NCI-H187 treated with DMSO at 0.1 percent for 48 hours (cell line): ENCODE measurements at regions not wholly inside any gene's neighbourhood (a gene's known extent, or its start where the extent isn't known, plus 50 kb on each side); places are given as distances from the start of the nearest gene placed in this dataset.
"Not testable (repeated sequence)": the region's sequence is repeated elsewhere in the genome, so short reads cannot be mapped to it uniquely, and the experiment has no call there.

Experiments used
- DNase-seq: peaks from one replicate; lab custom pipeline; 2025; lab: John Stamatoyannopoulos, UW

- no peak for DNase-seq
These were observed 89.6 kb upstream of the TBC1D5 start for GRCh38 chr3:17832016-17832415.

DNA sequence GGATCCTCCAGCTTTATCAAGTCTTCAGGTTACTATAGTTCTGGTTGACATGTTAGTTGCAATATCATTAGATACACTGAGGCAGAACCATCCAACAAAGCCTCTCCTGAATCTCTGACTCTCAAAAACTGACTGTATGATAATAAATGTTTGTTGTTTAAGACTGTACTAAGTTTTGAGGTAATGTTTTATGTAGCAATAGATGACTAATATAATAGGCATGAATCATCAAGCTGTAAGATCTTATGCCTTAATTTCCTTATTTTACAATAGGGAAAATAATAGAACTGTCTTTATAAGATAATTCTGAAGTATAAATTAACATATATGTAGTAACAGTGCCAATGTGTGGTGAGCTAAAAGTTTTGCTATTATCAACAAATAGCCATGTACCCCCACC lies 88.9 kb upstream of the TBC1D5 start:
- DNase-seq: no peak

- no peak for DNase-seq
These were observed 88.4 kb upstream of the TBC1D5 start for GRCh38 chr3:17830788-17831187.

- DNase-seq: no peak
These were observed 86.0 kb upstream of the TBC1D5 start for GRCh38 chr3:17828388-17828787.

DNA sequence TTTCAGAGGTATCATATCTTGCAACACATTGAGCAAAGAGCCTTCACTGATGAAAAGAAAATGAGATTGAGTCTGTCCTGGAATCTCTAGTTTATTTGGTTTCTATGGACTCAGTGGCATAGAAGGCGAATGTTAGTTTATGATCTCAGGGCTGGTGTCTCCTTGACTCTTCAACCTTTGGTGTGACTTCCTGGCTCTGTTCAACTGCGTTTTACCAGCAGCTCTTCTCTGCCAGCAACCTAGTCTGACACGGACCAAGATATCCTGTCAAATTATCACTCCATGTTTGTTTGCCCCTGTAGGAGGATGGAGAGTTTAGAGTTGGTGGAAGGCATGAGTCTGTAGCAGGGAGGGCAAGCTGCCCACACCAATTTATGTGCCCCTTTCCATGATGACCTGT lies 82.9 kb upstream of the TBC1D5 start:
- no peak for DNase-seq

DNA sequence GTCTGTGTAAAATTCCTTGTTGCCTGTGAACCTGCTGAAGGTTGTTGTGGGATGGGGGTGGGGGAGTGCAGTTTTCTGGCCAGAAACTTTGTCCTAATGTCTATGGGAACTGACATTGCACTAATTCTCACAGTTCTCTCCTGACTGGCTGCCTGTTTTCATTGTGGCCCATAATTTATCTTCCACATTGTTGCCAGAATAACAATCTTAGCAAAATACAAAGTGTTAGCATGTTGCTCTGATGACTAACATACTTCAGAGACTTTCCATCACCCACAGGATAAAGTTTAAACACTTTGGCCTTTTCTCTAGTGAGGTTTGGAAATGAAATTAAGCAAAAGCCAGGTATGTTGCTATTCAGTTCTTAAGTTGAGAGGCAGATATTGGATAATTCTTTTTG lies 81.4 kb upstream of the TBC1D5 start:
- no peak for DNase-seq

- DNase-seq: no peak
These were observed 80.6 kb upstream of the TBC1D5 start for GRCh38 chr3:17823036-17823435.

- DNase-seq: no peak
These were observed 78.3 kb upstream of the TBC1D5 start for GRCh38 chr3:17820704-17821103.

DNA sequence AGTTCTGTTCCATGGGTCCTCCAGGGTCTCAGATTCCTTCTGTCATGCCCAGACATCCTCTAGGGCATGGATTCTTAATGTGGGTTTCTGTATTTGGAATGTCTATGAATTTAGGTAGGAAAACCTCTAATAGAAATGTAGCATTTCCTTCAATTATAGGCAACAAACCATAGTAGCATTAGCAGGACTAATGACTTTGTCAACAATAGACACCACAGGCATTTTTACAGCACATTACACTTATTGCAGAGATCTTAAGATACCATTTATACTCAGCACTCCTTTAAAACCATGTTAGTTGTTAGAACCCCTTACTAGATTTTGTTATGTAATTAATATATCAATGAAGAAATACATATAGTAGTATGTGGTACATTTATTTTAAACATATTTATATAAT lies 77.8 kb upstream of the TBC1D5 start:
- DNase-seq: no peak

DNA sequence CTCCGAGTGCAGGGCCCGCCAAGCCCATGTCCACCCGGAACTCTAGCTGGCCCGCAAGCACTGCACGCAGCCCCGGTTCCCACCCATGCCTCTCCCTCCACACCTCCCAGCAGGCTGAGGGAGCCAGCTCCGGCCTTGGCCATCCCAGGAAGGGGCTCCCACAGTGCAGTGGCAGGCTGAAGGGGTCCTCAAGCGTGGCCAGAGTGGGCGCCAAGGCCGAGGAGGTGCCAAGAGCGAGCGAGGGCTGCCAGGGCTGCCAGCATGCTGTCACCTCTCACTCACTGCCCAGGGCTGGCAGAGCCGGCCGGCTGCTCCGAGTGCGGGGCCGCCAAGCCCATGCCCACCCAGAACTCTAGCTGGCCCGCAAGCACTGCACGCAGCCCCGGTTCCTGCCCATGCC lies 75.5 kb upstream of the TBC1D5 start:
- not testable (repeated sequence) for DNase-seq

DNA sequence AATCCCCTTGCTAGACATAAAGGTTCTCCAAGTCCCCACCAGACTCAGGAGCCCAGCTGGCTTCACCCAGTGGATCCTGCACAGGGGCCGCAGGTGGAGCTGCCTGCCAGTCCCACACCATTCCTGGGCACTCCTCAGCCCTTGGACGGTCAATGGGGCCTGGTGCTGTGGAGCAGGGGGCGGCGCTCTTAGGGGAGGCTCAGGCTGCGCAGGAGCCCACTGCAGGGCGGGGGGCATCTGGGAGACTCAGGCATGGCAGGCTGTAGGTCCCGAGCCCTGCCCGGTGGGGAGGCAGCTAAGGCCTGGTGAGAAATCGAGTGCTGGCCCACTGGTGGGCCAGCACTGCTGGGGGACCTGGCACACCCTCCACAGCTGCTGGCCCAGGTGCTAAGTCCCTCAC lies 75.1 kb upstream of the TBC1D5 start:
- DNase-seq: no peak

DNA sequence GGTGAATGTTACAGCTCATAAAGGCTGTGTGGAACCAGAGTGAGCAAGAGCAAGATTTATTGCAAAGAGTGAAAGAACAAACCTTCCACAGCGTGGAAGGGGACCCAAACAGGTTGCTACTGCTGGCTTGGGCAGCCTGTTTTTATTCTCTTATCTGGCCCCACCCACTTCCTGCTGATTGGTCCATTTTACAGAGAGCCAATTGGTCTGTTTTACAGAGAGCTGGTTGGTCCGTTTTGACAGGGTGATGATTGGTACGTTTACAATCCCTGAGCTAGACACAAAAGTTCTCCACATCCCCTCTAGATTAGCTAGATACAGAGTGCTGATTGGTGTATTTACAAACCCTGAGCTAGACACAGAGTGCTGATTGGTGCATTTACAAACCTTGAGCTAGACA lies 74.4 kb upstream of the TBC1D5 start:
- DNase-seq: not testable (repeated sequence)

DNA sequence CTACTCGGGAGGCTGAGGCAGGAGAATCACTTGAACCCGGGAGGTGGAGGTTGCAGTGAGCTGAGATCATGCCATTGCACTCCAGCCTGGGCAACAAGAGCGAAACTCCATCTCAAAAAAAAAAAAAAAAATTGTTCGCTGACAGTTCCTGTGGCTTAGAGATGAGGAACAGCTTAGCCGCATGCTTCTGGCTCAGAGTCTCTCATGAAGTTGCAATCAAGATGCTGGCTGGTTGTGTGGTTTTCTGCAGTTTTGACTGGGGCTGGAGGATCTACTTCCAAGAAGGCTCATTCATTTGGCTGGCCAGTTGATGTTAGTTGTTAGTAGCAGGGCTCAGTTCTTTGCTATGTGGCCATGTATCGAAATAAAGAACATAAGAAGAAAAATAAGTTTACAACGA lies 69.9 kb upstream of the TBC1D5 start:
- not testable (repeated sequence) for DNase-seq

GRCh38 chr3:17811646-17812045 lies 69.2 kb upstream of the TBC1D5 start:
- no peak for DNase-seq

GRCh38 chr3:17810759-17811158 lies 68.3 kb upstream of the TBC1D5 start:
- no peak for DNase-seq

DNA sequence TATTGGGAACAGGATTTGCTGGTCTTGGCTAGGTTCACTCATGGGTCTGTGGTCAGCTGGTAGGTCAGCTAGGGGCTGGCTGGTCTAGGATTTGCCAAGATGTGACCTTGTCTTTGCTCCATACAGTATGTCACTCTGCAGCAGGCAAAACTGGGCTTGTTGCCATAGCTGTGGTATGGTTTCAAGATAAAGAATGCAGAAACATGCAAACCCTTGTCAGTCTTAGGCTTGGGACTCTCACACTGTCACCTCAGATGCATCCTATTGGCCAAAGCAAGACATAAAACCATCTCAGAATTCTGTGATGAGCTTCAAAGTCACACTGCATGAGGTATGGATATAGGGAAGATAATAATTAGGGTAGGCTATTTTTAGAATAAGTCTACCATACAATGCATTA lies 66.6 kb upstream of the TBC1D5 start:
- no peak for DNase-seq

DNA sequence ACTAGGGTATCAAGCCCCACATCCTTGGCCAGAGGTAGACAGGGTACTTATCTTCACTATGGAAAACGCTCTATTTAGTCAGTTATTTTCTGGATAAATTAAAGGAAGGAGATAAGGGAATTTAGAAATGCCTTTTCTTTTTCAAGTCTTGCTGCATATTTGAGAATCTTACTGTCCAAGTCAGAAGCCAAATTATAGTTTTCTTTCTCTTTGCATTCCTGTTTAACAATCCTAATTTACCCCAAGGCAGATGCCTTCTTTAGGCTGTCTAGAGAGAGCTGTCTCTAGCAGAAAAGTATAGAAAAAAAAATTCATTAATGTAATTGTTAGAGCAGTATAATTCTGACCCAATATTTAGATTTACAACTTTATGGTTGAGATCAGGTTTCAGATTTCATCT lies 64.4 kb upstream of the TBC1D5 start:
- DNase-seq: no peak

DNA sequence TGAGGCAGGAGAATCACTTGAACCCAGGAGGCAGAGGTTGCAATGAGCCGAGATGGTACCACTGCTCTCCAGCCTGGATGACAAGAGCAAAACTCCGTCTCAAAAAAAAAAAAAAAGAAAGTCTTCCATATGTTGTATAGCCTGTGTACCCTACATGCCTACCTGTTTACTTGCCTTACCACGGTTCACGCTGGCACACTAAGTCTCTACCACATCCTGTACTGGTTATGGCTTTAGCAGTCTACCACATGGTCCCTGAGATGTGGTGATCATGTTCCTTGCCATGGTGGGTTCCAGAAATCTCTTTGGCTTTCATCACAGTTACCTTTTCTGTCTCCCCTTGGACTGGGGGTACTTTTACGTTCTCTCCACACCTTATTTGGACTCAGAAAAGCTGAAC lies 63.8 kb upstream of the TBC1D5 start:
- no peak for DNase-seq

- DNase-seq: no peak
These were observed 63.1 kb upstream of the TBC1D5 start for GRCh38 chr3:17805461-17805940.

DNA sequence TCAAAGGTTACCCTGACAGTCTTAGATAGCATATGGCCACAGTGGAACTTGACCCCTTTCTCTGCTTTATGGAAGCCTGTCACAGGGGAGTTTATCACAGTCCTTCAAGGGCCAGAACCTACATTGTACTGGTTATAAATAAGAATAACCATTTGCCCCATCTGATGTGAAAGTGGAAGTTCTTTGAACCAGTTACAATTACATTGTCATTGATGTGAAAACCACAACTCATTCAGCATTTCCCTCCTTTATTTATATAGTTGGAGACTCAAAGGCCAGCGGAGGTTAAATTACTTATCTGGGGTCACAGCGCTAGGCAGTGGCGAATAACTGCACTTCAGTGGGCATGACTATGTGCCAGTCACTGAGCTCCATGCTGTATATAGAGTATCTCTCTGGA lies 60.5 kb upstream of the TBC1D5 start:
- no peak for DNase-seq

- no peak for DNase-seq
These were observed 58.7 kb upstream of the TBC1D5 start for GRCh38 chr3:17801131-17801530.

GRCh38 chr3:17800232-17800631 lies 57.8 kb upstream of the TBC1D5 start:
- DNase-seq: no peak

DNA sequence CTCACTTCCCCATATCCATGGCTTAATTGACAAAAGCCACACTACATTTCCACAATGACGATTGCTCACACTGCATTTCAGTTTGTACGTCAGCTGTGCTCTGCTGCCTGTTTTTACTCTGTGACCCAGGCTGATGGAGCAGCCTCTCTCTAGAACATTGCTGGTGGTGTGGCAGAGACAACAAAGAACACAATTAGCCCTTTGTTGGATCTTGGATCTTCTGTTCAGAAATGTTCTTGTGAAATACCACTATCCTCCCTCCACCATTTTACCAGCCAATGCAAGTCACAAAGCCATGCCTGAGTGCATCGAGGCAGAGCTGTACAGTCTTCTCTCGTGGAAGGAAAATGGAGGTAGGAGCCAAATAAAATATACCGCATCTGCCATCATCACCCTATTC lies 56.9 kb upstream of the TBC1D5 start:
- no peak for DNase-seq

- no peak for DNase-seq
These were observed 55.6 kb upstream of the TBC1D5 start for GRCh38 chr3:17798000-17798399.

GRCh38 chr3:17795711-17796110 lies 53.3 kb upstream of the TBC1D5 start:
- no peak for DNase-seq
